ENCODE measurements at regions not wholly inside any gene's neighbourhood (a gene's known extent, or its start where the extent isn't known, plus 50 kb on each side); places are given as distances from the start of the nearest gene placed in this dataset.
A peak's percentile ranks its signal among the peaks of the same experiment; 100 is the strongest.

DNA sequence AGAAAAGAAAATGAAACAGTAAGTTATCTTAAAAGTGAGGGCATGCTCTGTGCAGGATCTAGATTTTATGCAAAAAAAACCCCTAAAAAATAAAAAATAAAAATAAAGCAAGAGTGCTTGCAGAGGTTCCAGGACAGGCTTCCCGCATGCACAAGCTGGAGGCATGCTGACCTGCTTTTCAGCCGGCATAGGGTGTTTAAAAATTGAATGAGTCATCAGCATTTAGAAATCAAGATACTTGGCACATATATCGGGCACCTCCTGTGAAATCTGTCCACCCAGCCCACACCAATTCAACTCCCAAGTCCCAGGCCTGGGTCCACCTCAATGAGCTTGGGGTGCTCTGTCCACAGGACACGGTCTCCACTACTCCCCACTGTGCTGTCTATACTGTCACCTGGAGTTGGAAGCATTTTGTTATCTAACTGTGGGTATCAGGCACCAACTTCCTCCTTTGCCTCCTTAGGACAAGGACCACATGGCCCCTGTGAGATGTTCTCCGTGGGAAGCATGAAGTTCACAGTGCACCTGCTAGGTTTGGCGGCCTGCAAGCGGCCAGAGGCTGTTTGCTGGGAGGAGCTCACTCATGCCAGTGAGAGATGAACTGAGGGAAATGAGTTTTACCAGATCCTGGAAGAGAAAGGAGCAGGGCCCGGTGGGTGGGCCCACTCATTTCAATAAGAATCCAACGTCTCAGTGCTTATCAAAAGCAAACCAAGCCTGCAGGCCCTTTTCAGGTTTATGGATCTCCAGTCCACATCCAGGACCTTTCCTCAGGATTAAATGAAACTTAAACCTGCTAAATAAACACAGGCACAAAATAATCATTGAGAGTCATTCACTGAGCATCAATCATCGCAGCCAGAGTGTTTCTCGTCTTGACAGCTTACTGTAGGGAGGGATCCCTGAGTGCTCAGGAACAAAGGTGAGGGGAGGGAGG is 121.1 kb downstream of the FOXA2 start:
- H3K4me3 ChIP-seq (ENCODE audit: low read length) = peak overlapping the region; percentile 27; the same call in 1 of the 2 replicates
- ChIA-PET CTCF (interaction anchor here (1.3 kb wide), 1 partner anchor 10 kb away, joined by 4 read pairs; no protein-coding TSS in a partner anchor), POLR2A (ENCODE audit: unreplicated experiment) (interaction anchor here (0.6 kb wide), 2 partner anchors 31 to 123 kb away, joined by 3 read pairs; no protein-coding TSS in a partner anchor)
- H3K9me2 ChIP-seq (replicated peaks; ENCODE audit: low read length) = no peaks in the 10 kb centered on the region
- H3F3A ChIP-seq (ENCODE audit: low read length, unreplicated experiment) = no peaks in the 10 kb centered on the region
- H3K4me2 ChIP-seq (ENCODE audit: low read length) = peak overlapping the region; percentile 76
- peak; percentile 80 for ATAC-seq
- peak overlapping the region; percentile 53 for H2AFZ ChIP-seq (ENCODE audit: low read length)
- H3K4me1 ChIP-seq (ENCODE audit: insufficient read depth, low read length) = peaks cover 22% of the 10 kb centered on the region
- H3K27ac ChIP-seq (ENCODE audit: low read length) = peak overlapping the region; percentile 79
- no peaks in the 10 kb centered on the region for H4K20me1 ChIP-seq (ENCODE audit: low read length)
- no peaks in the 10 kb centered on the region for H3K27me3 ChIP-seq (ENCODE audit: low read length)
- no peaks in the 10 kb centered on the region for H3K36me3 ChIP-seq (ENCODE audit: low read depth, low read length)
- H3K9ac ChIP-seq (ENCODE audit: low read length) = no peak overlapping the region; the same call in 1 of the 2 replicates
- intact Hi-C loops (cut with micrococcal nuclease) = no loop called here
- TF ChIP-seq EZH2 (IDR thresholded peaks at IDR 0.05; ENCODE audit: low read length, unreplicated experiment) (no peak), EZH2phosphoT487 (IDR thresholded peaks at IDR 0.05; ENCODE audit: borderline replicate concordance, low read length) (no peak)
- TF ChIP-seq, protein P1, sequence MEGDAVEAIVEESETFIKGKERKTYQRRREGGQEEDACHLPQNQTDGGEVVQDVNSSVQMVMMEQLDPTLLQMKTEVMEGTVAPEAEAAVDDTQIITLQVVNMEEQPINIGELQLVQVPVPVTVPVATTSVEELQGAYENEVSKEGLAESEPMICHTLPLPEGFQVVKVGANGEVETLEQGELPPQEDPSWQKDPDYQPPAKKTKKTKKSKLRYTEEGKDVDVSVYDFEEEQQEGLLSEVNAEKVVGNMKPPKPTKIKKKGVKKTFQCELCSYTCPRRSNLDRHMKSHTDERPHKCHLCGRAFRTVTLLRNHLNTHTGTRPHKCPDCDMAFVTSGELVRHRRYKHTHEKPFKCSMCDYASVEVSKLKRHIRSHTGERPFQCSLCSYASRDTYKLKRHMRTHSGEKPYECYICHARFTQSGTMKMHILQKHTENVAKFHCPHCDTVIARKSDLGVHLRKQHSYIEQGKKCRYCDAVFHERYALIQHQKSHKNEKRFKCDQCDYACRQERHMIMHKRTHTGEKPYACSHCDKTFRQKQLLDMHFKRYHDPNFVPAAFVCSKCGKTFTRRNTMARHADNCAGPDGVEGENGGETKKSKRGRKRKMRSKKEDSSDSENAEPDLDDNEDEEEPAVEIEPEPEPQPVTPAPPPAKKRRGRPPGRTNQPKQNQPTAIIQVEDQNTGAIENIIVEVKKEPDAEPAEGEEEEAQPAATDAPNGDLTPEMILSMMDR (conservative IDR thresholded peaks at IDR 0.05; ENCODE audit: low read depth, low read length) = no peak
- DNase-seq = peak; percentile 76
- BruUV-seq (replicated peaks) = no TSS peak
- H3K79me2 ChIP-seq (ENCODE audit: low read length) = no peaks in the 10 kb centered on the region
- no peaks in the 10 kb centered on the region for H3K9me3 ChIP-seq (ENCODE audit: low read length)

DNA sequence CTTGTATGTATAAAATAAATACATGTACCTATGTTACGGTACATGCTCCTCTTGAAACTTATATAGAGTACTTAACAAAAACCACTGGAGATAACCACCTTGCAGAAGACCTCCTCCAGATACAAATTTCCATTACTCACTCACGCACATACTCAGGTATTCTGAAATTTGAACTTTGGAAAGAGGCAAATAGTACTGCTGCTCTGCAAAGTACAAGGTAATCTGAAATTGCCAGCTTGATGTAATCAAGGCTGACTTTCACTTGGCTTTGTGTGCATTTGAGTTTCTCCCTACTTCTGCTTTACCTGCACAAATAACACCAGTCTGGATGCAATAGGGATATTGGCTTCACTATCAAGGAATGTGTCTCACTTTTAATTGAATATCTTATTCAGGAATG is 123.6 kb downstream of the FOXA2 start:
- no TSS peak for BruUV-seq (replicated peaks)
- H3K9me2 ChIP-seq (replicated peaks; ENCODE audit: low read length) = no peaks in the 10 kb centered on the region
- ChIA-PET POLR2A (ENCODE audit: unreplicated experiment) (no interaction called here), CTCF (interaction anchor here (0.5 kb wide), 1 partner anchor 931 kb away, joined by 3 read pairs; no protein-coding TSS in a partner anchor)
- H3K9ac ChIP-seq (ENCODE audit: low read length) = no peak overlapping the region
- peaks cover 22% of the 10 kb centered on the region for H3K4me1 ChIP-seq (ENCODE audit: insufficient read depth, low read length)
- no peak overlapping the region for H3K4me3 ChIP-seq (ENCODE audit: low read length)
- H3K4me2 ChIP-seq (ENCODE audit: low read length) = no peak overlapping the region
- no peak overlapping the region for H2AFZ ChIP-seq (ENCODE audit: low read length)
- no peak overlapping the region for H3K27ac ChIP-seq (ENCODE audit: low read length)
- TF ChIP-seq, protein P1 (conservative IDR thresholded peaks at IDR 0.05; ENCODE audit: low read depth, low read length) = no peak
- TF ChIP-seq EZH2phosphoT487 (IDR thresholded peaks at IDR 0.05; ENCODE audit: borderline replicate concordance, low read length) (no peak), EZH2 (IDR thresholded peaks at IDR 0.05; ENCODE audit: low read length, unreplicated experiment) (no peak)
- DNase-seq = no peak
- no peaks in the 10 kb centered on the region for H3K79me2 ChIP-seq (ENCODE audit: low read length)
- no peaks in the 10 kb centered on the region for H4K20me1 ChIP-seq (ENCODE audit: low read length)
- H3K9me3 ChIP-seq (ENCODE audit: low read length) = no peaks in the 10 kb centered on the region
- no peaks in the 10 kb centered on the region for H3K36me3 ChIP-seq (ENCODE audit: low read depth, low read length)
- intact Hi-C loops (cut with micrococcal nuclease) = no loop called here
- no peaks in the 10 kb centered on the region for H3F3A ChIP-seq (ENCODE audit: low read length, unreplicated experiment)
- no peaks in the 10 kb centered on the region for H3K27me3 ChIP-seq (ENCODE audit: low read length)
- ATAC-seq = no peak

DNA sequence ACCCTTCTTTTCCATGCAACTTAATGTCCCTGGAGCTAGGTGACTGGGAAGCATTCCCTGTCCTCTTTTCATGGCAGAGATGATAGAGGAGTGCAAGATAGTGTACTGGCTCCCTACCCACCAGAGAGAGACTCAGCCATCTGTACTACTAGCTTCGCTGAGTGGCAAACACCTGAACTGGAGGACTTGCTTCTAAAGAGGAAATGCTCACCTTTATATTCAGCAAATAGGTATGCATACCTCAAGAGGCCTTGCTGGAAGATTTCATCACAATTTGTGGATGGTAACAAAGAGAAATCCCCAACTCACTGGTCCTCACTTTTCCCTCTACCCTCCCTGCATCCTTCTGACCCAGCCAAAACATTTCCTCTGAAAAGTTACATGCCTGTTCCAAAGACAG is 124.1 kb downstream of the FOXA2 start:
- CTCF ChIA-PET = interaction anchor here (0.5 kb wide), 1 partner anchor 931 kb away, joined by 3 read pairs; no protein-coding TSS in a partner anchor
- POLR2A ChIA-PET (ENCODE audit: unreplicated experiment) = no interaction called here
- TF ChIP-seq EZH2 (IDR thresholded peaks at IDR 0.05; ENCODE audit: low read length, unreplicated experiment) (no peak), EZH2phosphoT487 (IDR thresholded peaks at IDR 0.05; ENCODE audit: borderline replicate concordance, low read length) (no peak)
- TF ChIP-seq, protein P1 (conservative IDR thresholded peaks at IDR 0.05; ENCODE audit: low read depth, low read length) = no peak
- no peak overlapping the region for H2AFZ ChIP-seq (ENCODE audit: low read length)
- H3K4me1 ChIP-seq (ENCODE audit: insufficient read depth, low read length) = peaks cover 22% of the 10 kb centered on the region
- ATAC-seq (no peak), DNase-seq (no peak)
- no peak overlapping the region for H3K4me2 ChIP-seq (ENCODE audit: low read length)
- no peaks in the 10 kb centered on the region for H4K20me1 ChIP-seq (ENCODE audit: low read length)
- no TSS peak for BruUV-seq (replicated peaks)
- no peak overlapping the region for H3K4me3 ChIP-seq (ENCODE audit: low read length)
- H3K79me2 ChIP-seq (ENCODE audit: low read length) = no peaks in the 10 kb centered on the region
- H3K27me3 ChIP-seq (ENCODE audit: low read length) = no peaks in the 10 kb centered on the region
- intact Hi-C loops (cut with micrococcal nuclease) = no loop called here
- H3K9ac ChIP-seq (ENCODE audit: low read length) = no peak overlapping the region
- no peaks in the 10 kb centered on the region for H3K36me3 ChIP-seq (ENCODE audit: low read depth, low read length)
- no peaks in the 10 kb centered on the region for H3K9me2 ChIP-seq (replicated peaks; ENCODE audit: low read length)
- no peak overlapping the region for H3K27ac ChIP-seq (ENCODE audit: low read length)
- no peaks in the 10 kb centered on the region for H3F3A ChIP-seq (ENCODE audit: low read length, unreplicated experiment)
- no peaks in the 10 kb centered on the region for H3K9me3 ChIP-seq (ENCODE audit: low read length)

Measured in PC-3 (cell line).